ENCODE measurements at regions not wholly inside any gene's neighbourhood (a gene's known extent, or its start where the extent isn't known, plus 50 kb on each side); places are given as distances from the start of the nearest gene placed in this dataset.
"Not testable (repeated sequence)": the region's sequence is repeated elsewhere in the genome, so short reads cannot be mapped to it uniquely, and the experiment has no call there.

- DNase-seq, result no peak
These were observed 1146.2 kb downstream of the RPA4 start for GRCh38 chrX:98029861-98030260.

- no peak for DNase-seq
These were observed 1173.5 kb downstream of the RPA4 start for GRCh38 chrX:98057176-98057575.

- DNase-seq, result no peak
These were observed 1181.4 kb downstream of the RPA4 start for GRCh38 chrX:98065151-98065550.

- DNase-seq, result no peak
These were observed 1183.9 kb downstream of the RPA4 start for GRCh38 chrX:98067611-98068010.

GRCh38 chrX:98068024-98068580 lies 1184.4 kb downstream of the RPA4 start:
- no peak for DNase-seq

GRCh38 chrX:98071331-98071730 lies 1187.6 kb downstream of the RPA4 start:
- no peak for DNase-seq

- DNase-seq, result no peak
These were observed 1193.7 kb downstream of the RPA4 start for GRCh38 chrX:98077440-98077839.

- no peak for DNase-seq
These were observed 1228.0 kb downstream of the RPA4 start for GRCh38 chrX:98111684-98112083.

GRCh38 chrX:98114021-98114420 lies 1230.3 kb downstream of the RPA4 start:
- DNase-seq, result no peak

- DNase-seq, result no peak
These were observed 1257.8 kb downstream of the RPA4 start for GRCh38 chrX:98141466-98141865.

- no peak for DNase-seq
These were observed 1307.3 kb downstream of the RPA4 start for GRCh38 chrX:98191003-98191402.

- DNase-seq, result no peak
These were observed 1310.3 kb downstream of the RPA4 start for GRCh38 chrX:98194036-98194435.

- no peak for DNase-seq
These were observed 1320.1 kb downstream of the RPA4 start for GRCh38 chrX:98203800-98204199.

GRCh38 chrX:98207947-98208346 lies 1324.2 kb downstream of the RPA4 start:
- no peak for DNase-seq

GRCh38 chrX:98231003-98231402 lies 1347.3 kb downstream of the RPA4 start:
- no peak for DNase-seq

GRCh38 chrX:98240061-98240460 lies 1356.4 kb downstream of the RPA4 start:
- not testable (repeated sequence) for DNase-seq

GRCh38 chrX:98263135-98263534 lies 1379.4 kb downstream of the RPA4 start:
- no peak for DNase-seq

GRCh38 chrX:98289726-98290125 lies 1406.0 kb downstream of the RPA4 start:
- DNase-seq, result no peak

- no peak for DNase-seq
These were observed 1410.6 kb downstream of the RPA4 start for GRCh38 chrX:98294310-98294709.

- no peak for DNase-seq
These were observed 1412.4 kb downstream of the RPA4 start for GRCh38 chrX:98296129-98296528.

GRCh38 chrX:98299785-98300184 lies 1416.1 kb downstream of the RPA4 start:
- DNase-seq, result no peak

GRCh38 chrX:98300536-98300935 lies 1416.8 kb downstream of the RPA4 start:
- not testable (repeated sequence) for DNase-seq

GRCh38 chrX:98331407-98331806 lies 1447.7 kb downstream of the RPA4 start:
- DNase-seq, result no peak

- no peak for DNase-seq
These were observed 1454.8 kb downstream of the RPA4 start for GRCh38 chrX:98338544-98338943.

Measured in anterior cingulate cortex (tissue), 58 donors.